ENCODE measurements at regions not wholly inside any gene's neighbourhood (a gene's known extent, or its start where the extent isn't known, plus 50 kb on each side); places are given as distances from the start of the nearest gene placed in this dataset.

GRCh38 chr2:3051266-3051665 lies 326.4 kb downstream of the EIPR1 start:
- Histone ChIP-seq H3K9ac (ENCODE audit: low read depth, low read length) (no peak overlapping the region), H3K27ac (ENCODE audit: insufficient read depth, low read length) (no peak overlapping the region), H4K8ac (ENCODE audit: low read depth in 2 of 2, low read length in 2 of 2) (no peak overlapping the region), H2AK9ac (replicated peaks; ENCODE audit: low read depth, low read length, poor library complexity) (no peak overlapping the region), H3K4ac (ENCODE audit: low read depth, low read length) (no peak overlapping the region), H3K18ac (ENCODE audit: low read depth, low read length) (no peak overlapping the region), H2BK20ac (ENCODE audit: low read depth, low read length) (no peak overlapping the region), H4K91ac (ENCODE audit: insufficient read depth, low read depth, low read length) (no peak overlapping the region), H2AK5ac (ENCODE audit: low read depth, low read length) (no peak overlapping the region), H3K56ac (ENCODE audit: extremely low read depth, insufficient read depth, low read length) (no peak overlapping the region), H2BK15ac (ENCODE audit: low read depth, low read length) (no peak overlapping the region), H3K27me3 (ENCODE audit: control insufficient read depth, insufficient read depth, low read length) (no peaks in the 10 kb centered on the region), H3K36me3 (ENCODE audit: control insufficient read depth, insufficient read depth, low read length) (no peaks in the 10 kb centered on the region), H4K5ac (ENCODE audit: low read depth, low read length) (no peak overlapping the region), H2BK120ac (ENCODE audit: low read depth, low read length) (no peak overlapping the region), H2BK5ac (ENCODE audit: low read depth, low read length, poor library complexity, severe bottlenecking) (no peak overlapping the region), H3K79me1 (ENCODE audit: low read depth in 1 of 2, low read length in 2 of 2) (no peaks in the 10 kb centered on the region), H3K4me1 (ENCODE audit: control insufficient read depth, insufficient read depth, low read length) (no peaks in the 10 kb centered on the region), H3K23ac (ENCODE audit: low read depth, low read length) (no peak overlapping the region), H3K14ac (replicated peaks; ENCODE audit: low read depth, low read length) (no peak overlapping the region), H2AFZ (replicated peaks; ENCODE audit: low read length, poor library complexity) (no peak overlapping the region), H4K20me1 (ENCODE audit: insufficient read depth, low read length) (no peaks in the 10 kb centered on the region), H3K9me3 (ENCODE audit: control insufficient read depth, insufficient read depth, low read length) (peaks cover 24% of the 10 kb centered on the region), H3K9me1 (ENCODE audit: insufficient read depth, low read length) (no peaks in the 10 kb centered on the region), H3K4me2 (ENCODE audit: low read depth, low read length) (no peak overlapping the region), H3K4me3 (ENCODE audit: insufficient read depth, low read depth, low read length) (no peak overlapping the region)
- no peak for ATAC-seq (ENCODE audit: low read depth)
- no CpG with 5 or more reads among the region's 5 CpGs for WGBS, 2 experiments (ENCODE audit: extremely low coverage in 2 of 2, insufficient read length in 1 of 2)
- intact Hi-C loops (cut with micrococcal nuclease) = no loop called here
- in situ Hi-C loops (cut with MboI; ENCODE audit: low sequenced_read_pairs) = no loop called here
- no peak for TF ChIP-seq RAD21 (IDR thresholded peaks at IDR 0.05; ENCODE audit: low read length)
- TF ChIP-seq USF2 (IDR thresholded peaks at IDR 0.05; ENCODE audit: low read depth, low read length) = no peak
- TF ChIP-seq SMC3 (IDR thresholded peaks at IDR 0.05; ENCODE audit: low read depth, low read length) = no peak
- no peak for TF ChIP-seq CHD1 (IDR thresholded peaks at IDR 0.05; ENCODE audit: low read depth, low read length)
- TF ChIP-seq FOS (IDR thresholded peaks at IDR 0.05; ENCODE audit: low read depth, low read length) = no peak
- no peak for TF ChIP-seq MXI1 (IDR thresholded peaks at IDR 0.05; ENCODE audit: borderline replicate concordance, low read depth, low read length)
- no peak for TF ChIP-seq CTCF (conservative IDR thresholded peaks at IDR 0.05; ENCODE audit: low read depth, low read length)
- no peak for TF ChIP-seq MAZ (IDR thresholded peaks at IDR 0.05; ENCODE audit: borderline replicate concordance, low read depth, low read length)
- TF ChIP-seq BHLHE40 (IDR thresholded peaks at IDR 0.05; ENCODE audit: low read depth, low read length) = no peak
- no peak for TF ChIP-seq NFE2L2 (IDR thresholded peaks at IDR 0.05; ENCODE audit: low read depth, low read length)
- TF ChIP-seq MAFK (IDR thresholded peaks at IDR 0.05; ENCODE audit: low read depth, low read length) = no peak
- TF ChIP-seq RFX5 (IDR thresholded peaks at IDR 0.05; ENCODE audit: low read depth, low read length) = no peak
- TF ChIP-seq CEBPB (IDR thresholded peaks at IDR 0.05; ENCODE audit: low read depth, low read length) = no peak
- TF ChIP-seq RCOR1 (IDR thresholded peaks at IDR 0.05; ENCODE audit: insufficient replicate concordance, low read length) = no peak
- no peak for TF ChIP-seq POLR2A (IDR thresholded peaks at IDR 0.05; ENCODE audit: low read depth, low read length)
- no peak for TF ChIP-seq ELK1 (IDR thresholded peaks at IDR 0.05; ENCODE audit: borderline replicate concordance, low read depth, low read length)
- no TSS peak for BruUV-seq (replicated peaks)
- ChIA-PET POLR2A (ENCODE audit: unreplicated experiment) (no interaction called here), CTCF (no interaction called here)
- no peak for DNase-seq
- dilution Hi-C loops (cut with HindIII; ENCODE audit: low sequenced_read_pairs, unreplicated experiment) = no loop called here
